ENCODE measurements at regions not wholly inside any gene's neighbourhood (a gene's known extent, or its start where the extent isn't known, plus 50 kb on each side); places are given as distances from the start of the nearest gene placed in this dataset.
"Not testable (repeated sequence)": the region's sequence is repeated elsewhere in the genome, so short reads cannot be mapped to it uniquely, and the experiment has no call there.

- peak; percentile 71 for DNase-seq (ENCODE audit: low read depth, low spot score)
- no peak overlapping the region for H3K27ac Mint-ChIP-seq (ENCODE audit: unreplicated experiment)
- H3K27me3 Mint-ChIP-seq (ENCODE audit: low read depth): peaks cover 65% of the 10 kb centered on the region
- H3K4me1 Mint-ChIP-seq: peaks cover 4% of the 10 kb centered on the region
- no peaks in the 10 kb centered on the region for H3K9me3 Mint-ChIP-seq
- TF ChIP-seq CTCF (conservative IDR thresholded peaks at IDR 0.05): peak; percentile 82
- no peak overlapping the region for H3K4me3 Mint-ChIP-seq
- H3K36me3 Mint-ChIP-seq (ENCODE audit: low read depth): no peaks in the 10 kb centered on the region
These were observed 178.5 kb upstream of the OR4E1 start for GRCh38 chr14:21852061-21852664.

GRCh38 chr14:21846902-21847301 lies 173.3 kb upstream of the OR4E1 start:
- not testable (repeated sequence) for H3K4me3 Mint-ChIP-seq; H3K4me1 Mint-ChIP-seq; H3K27ac Mint-ChIP-seq (ENCODE audit: unreplicated experiment); H3K9me3 Mint-ChIP-seq; DNase-seq (ENCODE audit: low read depth, low spot score); H3K36me3 Mint-ChIP-seq (ENCODE audit: low read depth)
- H3K27me3 Mint-ChIP-seq (ENCODE audit: low read depth): peaks cover 79% of the 10 kb centered on the region

GRCh38 chr14:21846227-21846885 lies 172.7 kb upstream of the OR4E1 start:
- TF ChIP-seq CTCF (conservative IDR thresholded peaks at IDR 0.05): peak; percentile 77
- Mint-ChIP-seq H3K27me3 (ENCODE audit: low read depth) (peaks cover 78% of the 10 kb centered on the region), H3K4me3 (no peak overlapping the region)

GRCh38 chr14:21840765-21841164 lies 167.1 kb upstream of the OR4E1 start:
- Mint-ChIP-seq H3K4me1 (no peaks in the 10 kb centered on the region), H3K4me3 (no peak overlapping the region), H3K27ac (ENCODE audit: unreplicated experiment) (no peak overlapping the region), H3K36me3 (ENCODE audit: low read depth) (no peaks in the 10 kb centered on the region), H3K27me3 (ENCODE audit: low read depth) (peaks cover 81% of the 10 kb centered on the region), H3K9me3 (peaks cover 4% of the 10 kb centered on the region)
- DNase-seq (ENCODE audit: low read depth, low spot score): no peak
- no peak for TF ChIP-seq CTCF (conservative IDR thresholded peaks at IDR 0.05)

More at GRCh38 chr14:21846227-21846885, 172.7 kb upstream of the OR4E1 start:
- peak; percentile 49 for DNase-seq (ENCODE audit: low read depth, low spot score)
- H3K4me1 Mint-ChIP-seq: no peaks in the 10 kb centered on the region
- H3K27ac Mint-ChIP-seq (ENCODE audit: unreplicated experiment): no peak overlapping the region
- H3K9me3 Mint-ChIP-seq: no peaks in the 10 kb centered on the region
- no peaks in the 10 kb centered on the region for H3K36me3 Mint-ChIP-seq (ENCODE audit: low read depth)

- H3K36me3 Mint-ChIP-seq (ENCODE audit: low read depth): no peaks in the 10 kb centered on the region
- H3K9me3 Mint-ChIP-seq: peaks cover 4% of the 10 kb centered on the region
- peaks cover 63% of the 10 kb centered on the region for H3K27me3 Mint-ChIP-seq (ENCODE audit: low read depth)
- H3K4me1 Mint-ChIP-seq: no peaks in the 10 kb centered on the region
- TF ChIP-seq CTCF (conservative IDR thresholded peaks at IDR 0.05): no peak
- DNase-seq (ENCODE audit: low read depth, low spot score): no peak
- no peak overlapping the region for H3K4me3 Mint-ChIP-seq
- H3K27ac Mint-ChIP-seq (ENCODE audit: unreplicated experiment): no peak overlapping the region
These were observed 160.2 kb upstream of the OR4E1 start for GRCh38 chr14:21833836-21834235.

GRCh38 chr14:21825845-21826244 lies 152.2 kb upstream of the OR4E1 start:
- Mint-ChIP-seq H3K4me1 (no peaks in the 10 kb centered on the region), H3K27ac (ENCODE audit: unreplicated experiment) (no peak overlapping the region), H3K27me3 (ENCODE audit: low read depth) (peaks cover 61% of the 10 kb centered on the region), H3K9me3 (no peaks in the 10 kb centered on the region), H3K4me3 (no peak overlapping the region), H3K36me3 (ENCODE audit: low read depth) (no peaks in the 10 kb centered on the region)
- no peak for TF ChIP-seq CTCF (conservative IDR thresholded peaks at IDR 0.05)
- DNase-seq (ENCODE audit: low read depth, low spot score): no peak

Data from neural crest cell (in vitro differentiated cells).